HEK293 (cell line): ENCODE measurements at regions not wholly inside any gene's neighbourhood (a gene's known extent, or its start where the extent isn't known, plus 50 kb on each side); places are given as distances from the start of the nearest gene placed in this dataset.
"Not testable (repeated sequence)": the region's sequence is repeated elsewhere in the genome, so short reads cannot be mapped to it uniquely, and the experiment has no call there.

Source experiments
- PATZ1 ChIP-seq: fragments of 450-650 bp; formaldehyde crosslinking; IDR thresholded peaks from 2 replicates; pipeline ENCODE4 v1.5.1; 2016; ENCODE audit warnings: missing biosample characterization, missing genetic modification characterization
- TCF7L2 ChIP-seq: IDR thresholded peaks from 2 replicates; pipeline ENCODE4 v1.6.1; 2011; ENCODE audit warnings: low read depth, mild to moderate bottlenecking, inconsistent platforms, low read length, moderate library complexity, borderline replicate concordance
- ZBTB10 ChIP-seq: fragments of 450-650 bp; formaldehyde crosslinking; IDR thresholded peaks from 2 replicates; pipeline ENCODE4 v1.5.1; 2016; ENCODE audit warnings: missing biosample characterization, missing genetic modification characterization
- ZNF140 ChIP-seq: fragments of 450-650 bp; formaldehyde crosslinking; IDR thresholded peaks from 2 replicates; pipeline ENCODE4 v1.5.1; 2016; ENCODE audit warnings: missing biosample characterization, missing genetic modification characterization
- ZNF280C ChIP-seq: fragments of 450-650 bp; formaldehyde crosslinking; IDR thresholded peaks from 2 replicates; pipeline ENCODE4 v1.5.1; 2016; ENCODE audit warnings: missing biosample characterization, missing genetic modification characterization
- ZNF311 ChIP-seq: fragments of 450-650 bp; formaldehyde crosslinking; IDR thresholded peaks from 2 replicates; pipeline ENCODE4 v1.5.1; 2017; ENCODE audit warnings: missing biosample characterization, missing genetic modification characterization, borderline replicate concordance
- ZNF544 ChIP-seq: fragments of 450-650 bp; formaldehyde crosslinking; IDR thresholded peaks from 2 replicates; pipeline ENCODE4 v1.5.0; 2017; ENCODE audit warnings: missing biosample characterization, missing genetic modification characterization

GRCh38 chr6:115589072-115589471 lies 471.6 kb downstream of the FRK start:
- not testable (repeated sequence) for TF ChIP-seq ZNF544 (tag by site-specific recombination); ZNF311; ZBTB10 (tag by site-specific recombination); PATZ1 (tag by site-specific recombination); TCF7L2; ZNF140 (tag by site-specific recombination); ZNF280C (tag by site-specific recombination)
